ENCODE measurements at regions not wholly inside any gene's neighbourhood (a gene's known extent, or its start where the extent isn't known, plus 50 kb on each side); places are given as distances from the start of the nearest gene placed in this dataset.
A peak's percentile ranks its signal among the peaks of the same experiment; 100 is the strongest.

DNA sequence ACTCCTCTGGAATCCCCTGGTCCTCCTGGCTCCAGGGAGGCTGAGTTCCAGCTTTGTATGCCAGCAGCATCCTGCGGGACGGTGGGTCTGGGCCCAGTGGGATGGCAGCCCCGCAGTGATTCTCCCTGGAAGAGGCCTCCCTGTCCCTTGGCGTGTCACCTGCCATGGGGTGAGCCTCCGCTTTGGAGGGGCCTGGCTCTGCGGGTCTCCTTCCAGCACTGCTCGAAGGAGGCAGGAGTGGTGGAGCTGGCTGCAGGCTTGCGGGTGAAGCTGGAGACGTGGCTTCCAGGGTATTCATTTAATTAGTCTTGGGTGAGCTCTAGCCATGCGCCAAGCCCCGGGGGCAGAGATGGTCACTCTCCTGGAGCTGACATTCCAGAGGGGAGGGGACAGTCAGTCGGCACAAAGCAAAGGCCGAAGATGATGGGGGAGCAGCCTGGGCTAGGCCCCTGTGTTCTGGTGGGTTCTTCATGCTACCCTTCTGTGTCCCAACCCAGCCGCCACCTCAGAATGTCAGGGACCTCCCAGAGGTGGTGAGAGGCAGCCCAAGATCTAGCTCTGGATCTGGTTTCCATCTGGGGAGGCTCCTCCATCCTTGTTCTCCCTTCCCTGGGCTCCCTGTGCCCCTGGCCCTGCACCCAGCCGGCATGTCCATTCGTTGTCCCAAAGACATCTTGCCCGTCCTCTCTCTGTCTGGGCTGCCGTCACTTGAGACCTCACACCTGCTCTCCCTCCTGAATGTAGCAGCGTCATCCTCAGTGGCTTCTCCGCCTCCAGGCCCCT is 1332.5 kb downstream of the BRD1 start:
- DNase-seq (ENCODE audit: low spot score), result no peak
- TF ChIP-seq, protein P1, sequence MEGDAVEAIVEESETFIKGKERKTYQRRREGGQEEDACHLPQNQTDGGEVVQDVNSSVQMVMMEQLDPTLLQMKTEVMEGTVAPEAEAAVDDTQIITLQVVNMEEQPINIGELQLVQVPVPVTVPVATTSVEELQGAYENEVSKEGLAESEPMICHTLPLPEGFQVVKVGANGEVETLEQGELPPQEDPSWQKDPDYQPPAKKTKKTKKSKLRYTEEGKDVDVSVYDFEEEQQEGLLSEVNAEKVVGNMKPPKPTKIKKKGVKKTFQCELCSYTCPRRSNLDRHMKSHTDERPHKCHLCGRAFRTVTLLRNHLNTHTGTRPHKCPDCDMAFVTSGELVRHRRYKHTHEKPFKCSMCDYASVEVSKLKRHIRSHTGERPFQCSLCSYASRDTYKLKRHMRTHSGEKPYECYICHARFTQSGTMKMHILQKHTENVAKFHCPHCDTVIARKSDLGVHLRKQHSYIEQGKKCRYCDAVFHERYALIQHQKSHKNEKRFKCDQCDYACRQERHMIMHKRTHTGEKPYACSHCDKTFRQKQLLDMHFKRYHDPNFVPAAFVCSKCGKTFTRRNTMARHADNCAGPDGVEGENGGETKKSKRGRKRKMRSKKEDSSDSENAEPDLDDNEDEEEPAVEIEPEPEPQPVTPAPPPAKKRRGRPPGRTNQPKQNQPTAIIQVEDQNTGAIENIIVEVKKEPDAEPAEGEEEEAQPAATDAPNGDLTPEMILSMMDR (IDR thresholded peaks at IDR 0.05), result no peak
- ATAC-seq (ENCODE audit: low FRiP score), result no peak

DNA sequence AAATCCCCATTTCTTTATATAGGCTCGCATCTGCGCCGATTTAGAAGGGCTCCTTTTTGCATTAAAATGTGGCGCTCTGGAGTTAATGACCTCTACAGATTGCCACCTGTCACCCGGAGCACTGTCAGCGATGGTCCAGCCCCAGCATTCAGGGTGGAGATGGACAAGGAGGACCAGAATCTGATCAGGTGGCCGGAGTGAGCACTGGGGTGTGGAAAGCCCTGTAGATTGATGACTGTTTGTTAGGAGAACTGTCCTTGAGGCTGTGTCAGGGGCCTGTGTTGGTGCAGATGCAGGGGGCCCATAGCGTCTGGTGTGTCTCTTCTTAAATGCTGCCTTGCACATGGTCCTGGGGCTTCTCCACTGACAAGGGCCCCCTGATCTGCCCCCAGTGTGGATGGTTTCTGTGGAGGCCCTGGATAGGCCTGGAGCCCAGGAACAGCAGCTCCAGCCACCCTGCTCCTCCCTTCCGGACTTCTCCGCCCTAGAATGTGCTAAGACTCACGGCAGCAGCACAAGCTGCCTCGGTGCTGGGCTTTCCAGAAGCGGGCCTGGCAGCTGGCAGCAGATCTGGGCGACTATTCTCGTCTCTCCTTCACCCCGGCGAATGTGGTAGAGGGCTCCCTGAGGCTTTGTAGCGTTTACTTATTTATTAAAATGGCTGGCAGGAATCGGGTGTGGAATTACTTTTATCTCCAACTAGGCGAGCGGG is 1333.3 kb downstream of the BRD1 start:
- no peak for ATAC-seq (ENCODE audit: low FRiP score)
- no peak for DNase-seq (ENCODE audit: low spot score)
- TF ChIP-seq, protein P1 (IDR thresholded peaks at IDR 0.05), result no peak

DNA sequence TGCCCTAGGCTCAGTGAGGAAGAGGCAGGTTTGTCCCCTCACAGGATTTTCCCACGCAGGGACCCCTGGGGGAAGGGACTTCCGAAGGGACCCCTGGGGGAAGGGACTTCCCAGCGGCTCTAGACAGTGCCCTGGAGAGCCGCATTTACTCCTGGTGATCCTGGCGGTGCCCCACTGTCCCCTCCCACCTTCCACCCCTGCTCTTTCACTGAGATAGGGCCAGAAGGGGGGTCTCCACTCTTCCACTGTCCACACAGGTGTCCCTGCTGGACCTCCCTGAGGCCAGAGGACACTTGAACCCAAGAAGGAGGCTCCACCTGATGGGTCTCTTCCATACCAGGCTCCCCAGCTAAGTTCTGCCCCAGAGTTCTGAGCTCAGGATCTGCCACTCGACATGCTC is 1333.9 kb downstream of the BRD1 start:
- DNase-seq (ENCODE audit: low spot score) (no peak), ATAC-seq (ENCODE audit: low FRiP score) (no peak)
- TF ChIP-seq, protein P1 (IDR thresholded peaks at IDR 0.05), result no peak

DNA sequence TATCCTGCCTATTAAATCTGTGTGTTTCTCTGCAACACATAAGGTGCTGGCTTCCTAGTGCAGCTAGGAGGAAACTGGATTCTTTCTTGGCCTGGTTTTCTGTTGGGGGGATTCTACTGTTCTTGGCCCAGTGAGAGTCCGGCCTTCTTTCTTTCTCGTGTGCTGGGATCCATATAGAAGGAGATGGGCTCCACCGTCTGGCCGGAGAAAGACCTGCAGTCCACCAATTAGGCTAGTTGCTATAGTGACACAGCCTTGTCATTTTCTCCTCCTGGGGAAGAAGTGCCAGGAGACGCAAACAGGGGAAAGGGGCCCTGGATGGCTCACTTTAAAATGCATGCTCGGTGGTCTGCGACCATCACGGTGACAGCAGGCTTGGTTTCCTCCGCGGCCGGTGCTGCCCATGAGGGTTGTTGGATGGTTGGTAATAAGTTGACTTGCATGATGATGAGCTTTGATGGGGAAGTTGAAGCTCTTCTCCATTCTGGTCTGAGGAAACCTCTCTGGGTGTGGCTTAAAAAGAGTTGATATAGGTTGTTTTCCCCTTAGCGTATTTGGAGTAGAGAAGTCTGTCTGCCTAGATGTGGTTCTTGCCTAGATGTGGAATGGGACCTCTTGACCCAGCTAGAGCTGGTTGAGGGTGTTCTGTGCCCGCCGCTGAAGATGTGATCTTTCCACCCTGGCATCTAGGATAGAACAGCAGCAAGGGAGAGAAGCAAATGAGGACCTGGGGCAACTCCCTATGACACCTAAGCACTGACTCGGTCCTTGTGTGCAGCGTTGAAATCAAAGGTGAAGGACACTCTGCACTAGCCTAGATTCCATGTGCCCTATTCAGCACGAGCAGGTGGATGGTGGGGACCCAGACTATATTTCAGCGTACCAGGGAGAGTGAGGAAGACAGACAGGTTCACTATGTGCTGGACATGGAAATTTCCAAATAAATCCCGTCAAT is 1335.0 kb downstream of the BRD1 start:
- ATAC-seq (ENCODE audit: low FRiP score) (no peak), DNase-seq (ENCODE audit: low spot score) (no peak)
- TF ChIP-seq, protein P1 (IDR thresholded peaks at IDR 0.05), result peak in 1 of 3 donors; percentile 31

DNA sequence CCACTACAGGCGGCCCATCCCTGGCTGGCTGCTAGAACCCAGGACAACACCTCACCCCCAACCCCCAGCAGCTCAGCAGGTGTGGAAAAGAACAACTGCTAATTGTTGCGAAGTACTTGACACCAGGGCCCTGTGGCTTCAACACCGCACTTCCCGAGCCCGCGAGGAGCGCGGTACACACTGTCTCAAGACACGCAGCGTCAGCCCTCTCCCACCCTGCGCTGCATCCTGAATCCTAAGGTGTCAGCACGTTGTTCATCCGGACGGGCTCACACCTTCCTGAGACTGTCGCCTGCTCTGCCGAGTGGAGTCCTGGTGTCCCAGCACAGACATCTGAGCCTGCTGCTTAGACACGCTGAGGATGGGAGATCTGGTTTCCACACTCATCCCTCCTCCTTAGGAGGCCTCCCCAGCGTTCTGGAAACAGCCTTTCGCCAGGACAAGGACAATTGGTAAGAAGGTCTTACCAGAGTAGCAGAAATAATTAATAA is 1336.2 kb downstream of the BRD1 start:
- ATAC-seq (ENCODE audit: low FRiP score) (no peak), DNase-seq (ENCODE audit: low spot score) (no peak)
- TF ChIP-seq, protein P1 (IDR thresholded peaks at IDR 0.05), result no peak

DNA sequence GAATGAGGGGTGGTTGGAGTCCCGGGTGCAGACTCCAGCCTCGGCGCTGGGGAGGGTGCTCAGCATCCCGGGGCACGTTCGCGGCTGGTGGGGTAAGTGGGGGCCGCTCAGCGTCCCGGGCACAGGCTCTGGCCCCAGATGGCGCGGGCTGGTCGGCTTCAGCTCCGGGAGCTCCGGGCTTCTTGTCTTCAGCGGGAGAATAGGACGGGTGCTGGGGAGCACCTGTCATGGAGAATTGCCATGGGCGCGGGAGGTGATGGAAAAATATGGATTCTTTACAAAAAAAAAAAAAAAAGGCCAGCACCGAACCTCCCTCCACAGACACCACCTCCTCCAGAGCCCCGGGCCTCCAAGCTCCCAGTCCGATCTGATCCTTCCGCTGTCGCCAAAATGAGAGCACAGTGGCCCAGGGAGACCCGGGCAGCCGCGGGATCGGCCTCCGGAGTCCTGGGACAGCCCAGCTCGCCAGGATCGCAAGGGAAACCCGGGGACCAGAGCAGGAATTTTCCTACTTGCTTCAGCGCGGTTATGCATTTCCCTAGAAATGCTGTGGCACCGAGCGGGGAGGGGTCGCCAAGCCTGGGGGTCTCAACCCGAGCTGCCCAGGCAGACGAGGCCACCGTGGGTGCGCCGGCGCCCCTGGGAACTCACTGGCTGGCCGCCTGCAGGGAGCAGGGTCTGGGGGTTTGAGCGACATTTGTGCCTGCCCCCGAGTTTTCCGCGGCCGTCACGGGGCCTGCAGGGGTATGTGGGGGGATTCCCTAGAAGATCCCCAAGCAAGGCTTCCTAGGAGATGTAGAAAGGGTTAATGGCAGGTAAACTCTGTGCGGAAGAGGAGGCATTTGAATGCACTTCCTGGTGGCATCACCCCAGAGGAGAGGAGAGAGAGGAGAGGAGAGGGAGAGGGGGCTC is 1336.9 kb downstream of the BRD1 start:
- DNase-seq (ENCODE audit: low spot score) (no peak), ATAC-seq (ENCODE audit: low FRiP score) (no peak)
- TF ChIP-seq, protein P1 (IDR thresholded peaks at IDR 0.05), result no peak

All from omental fat pad (tissue), 3 donors.